ENCODE measurements at regions not wholly inside any gene's neighbourhood (a gene's known extent, or its start where the extent isn't known, plus 50 kb on each side); places are given as distances from the start of the nearest gene placed in this dataset.

GRCh38 chr14:98174041-98174440 is 1098.0 kb downstream of the BCL11B start:
- TF ChIP-seq CTCF (tag by site-specific recombination; IDR thresholded peaks at IDR 0.05) (no peak), ZNF654 (tag by site-specific recombination; IDR thresholded peaks at IDR 0.05; ENCODE audit: low read depth) (no peak), ZNF701 (tag by site-specific recombination; IDR thresholded peaks at IDR 0.05) (no peak), ZSCAN30 (tag by site-specific recombination; IDR thresholded peaks at IDR 0.05) (no peak), PRDM4 (tag by site-specific recombination; IDR thresholded peaks at IDR 0.05) (no peak), ZNF24 (tag by site-specific recombination; IDR thresholded peaks at IDR 0.05) (no peak), ZNF146 (tag by site-specific recombination; IDR thresholded peaks at IDR 0.05) (no peak)
